ENCODE measurements at regions not wholly inside any gene's neighbourhood (a gene's known extent, or its start where the extent isn't known, plus 50 kb on each side); places are given as distances from the start of the nearest gene placed in this dataset.

GRCh38 chr2:11050565-11050964, 104.7 kb upstream of the SLC66A3 start:
- no peak for DNase-seq

GRCh38 chr2:11051280-11051679, 104.0 kb upstream of the SLC66A3 start:
- no peak for DNase-seq

- no peak for DNase-seq
Observed at GRCh38 chr2:11053546-11053945, 101.7 kb upstream of the SLC66A3 start.

DNA sequence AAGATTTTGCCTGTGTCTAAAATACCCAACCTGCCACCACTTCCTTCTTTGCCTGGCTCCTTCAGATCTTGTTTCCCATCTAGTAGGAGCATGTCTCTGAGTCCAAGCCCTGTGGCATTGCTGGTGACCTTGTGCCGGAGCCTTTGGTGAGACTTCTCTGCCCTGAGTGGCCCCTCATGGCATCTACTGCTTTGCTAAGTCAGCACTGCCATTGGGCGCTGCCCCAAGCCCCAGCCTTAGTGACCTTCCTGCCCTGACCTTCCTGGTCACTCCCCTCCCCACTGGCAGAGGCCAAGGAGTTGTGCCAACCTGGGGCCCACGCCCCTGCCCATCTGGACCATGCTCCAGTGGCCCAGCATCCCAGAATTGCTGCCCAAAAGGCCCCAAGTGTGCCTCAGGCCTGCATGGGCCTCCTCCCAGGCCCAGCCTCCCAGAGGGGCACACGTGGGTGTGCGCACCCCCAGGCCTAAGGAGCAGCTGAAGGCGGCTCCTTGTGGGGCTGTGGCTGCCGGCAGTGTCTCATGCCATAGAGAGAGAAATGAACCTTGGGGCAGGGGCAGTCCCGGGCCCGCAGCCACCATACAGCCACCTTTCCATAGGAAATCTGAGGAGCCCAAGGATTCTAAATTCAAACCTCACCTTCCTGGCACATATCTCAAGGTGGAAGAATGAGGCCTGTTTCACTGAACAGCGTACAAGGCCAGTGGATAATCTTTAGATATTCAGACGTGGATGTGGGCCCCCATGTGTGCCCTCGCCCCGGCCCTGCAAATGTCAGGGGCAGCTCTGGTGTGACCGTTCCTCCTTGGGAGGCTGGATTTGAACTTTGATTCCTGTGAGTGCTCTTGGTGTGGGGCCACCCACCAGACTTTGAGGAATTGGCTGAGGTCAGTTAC, 100.2 kb upstream of the SLC66A3 start:
- DNase-seq = no peak

DNA sequence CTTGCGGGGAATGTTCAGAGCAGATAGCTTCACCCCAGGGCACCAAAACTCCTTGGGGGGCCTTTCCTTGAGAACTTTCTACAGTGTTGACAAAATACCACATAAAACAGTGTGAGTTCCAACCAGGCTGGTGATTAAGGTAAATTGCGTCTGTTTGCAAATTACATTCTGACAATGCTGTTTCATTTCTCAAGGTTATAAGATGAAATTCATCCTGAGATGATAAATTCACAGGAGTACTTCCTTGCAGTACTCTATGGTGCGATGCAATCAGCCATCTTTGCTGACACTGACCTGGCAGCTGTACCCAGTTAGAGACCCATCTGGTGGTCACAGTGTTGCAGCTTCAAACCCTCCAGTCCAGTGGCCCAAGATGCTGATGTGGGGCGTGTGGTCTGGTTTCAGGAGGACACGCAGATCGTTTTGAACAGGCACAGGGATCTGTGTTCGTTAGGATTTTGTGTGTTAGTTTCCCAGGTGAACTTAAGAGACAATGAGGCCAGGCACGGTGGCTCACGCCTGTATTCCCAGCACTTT, 99.5 kb upstream of the SLC66A3 start:
- no peak for DNase-seq

DNA sequence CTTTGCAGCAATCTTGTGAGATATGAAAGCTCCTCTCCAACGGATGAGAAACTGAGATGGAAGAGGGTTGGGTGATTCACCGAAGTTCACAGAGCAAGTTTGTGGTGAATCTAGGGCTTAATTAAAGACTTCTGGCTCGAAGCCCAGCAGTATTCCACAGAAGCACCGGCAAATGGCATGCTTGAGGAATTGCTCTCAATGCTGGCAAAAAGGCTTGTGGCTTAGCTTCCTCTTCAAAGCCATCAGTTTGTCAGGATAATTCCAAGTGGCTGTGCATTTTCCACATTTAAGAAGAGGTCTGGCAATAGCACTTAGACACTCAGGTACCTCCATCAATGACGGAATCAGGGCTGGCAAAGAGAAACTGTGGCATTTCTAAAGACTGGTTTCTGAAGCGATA, 98.7 kb upstream of the SLC66A3 start:
- peak; percentile 76 for DNase-seq

DNA sequence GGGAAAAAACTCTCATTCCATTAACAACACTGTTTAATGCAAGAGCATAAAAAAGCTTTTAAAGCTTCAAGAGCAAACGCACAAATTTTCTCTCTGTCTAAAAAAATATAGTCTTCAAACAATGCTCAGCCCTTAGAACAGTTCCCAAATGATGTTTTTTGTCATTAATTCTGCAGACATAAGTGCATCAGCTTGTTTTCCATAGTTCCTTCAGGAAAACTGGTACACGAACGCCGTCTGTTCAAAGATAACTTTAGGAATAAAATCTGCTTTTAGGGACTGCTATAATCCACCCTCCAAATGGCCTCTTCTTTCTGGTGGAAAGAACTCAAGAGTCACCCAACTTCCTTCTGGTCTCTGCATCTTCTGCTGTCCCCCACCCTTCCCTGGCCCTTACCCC, 98.2 kb upstream of the SLC66A3 start:
- peak; percentile 50 for DNase-seq

GRCh38 chr2:11058129-11058528, 97.1 kb upstream of the SLC66A3 start:
- no peak for DNase-seq

- no peak for DNase-seq
Observed at GRCh38 chr2:11060376-11061169, 94.7 kb upstream of the SLC66A3 start.

GRCh38 chr2:11065833-11066485, 89.3 kb upstream of the SLC66A3 start:
- DNase-seq = no peak

DNA sequence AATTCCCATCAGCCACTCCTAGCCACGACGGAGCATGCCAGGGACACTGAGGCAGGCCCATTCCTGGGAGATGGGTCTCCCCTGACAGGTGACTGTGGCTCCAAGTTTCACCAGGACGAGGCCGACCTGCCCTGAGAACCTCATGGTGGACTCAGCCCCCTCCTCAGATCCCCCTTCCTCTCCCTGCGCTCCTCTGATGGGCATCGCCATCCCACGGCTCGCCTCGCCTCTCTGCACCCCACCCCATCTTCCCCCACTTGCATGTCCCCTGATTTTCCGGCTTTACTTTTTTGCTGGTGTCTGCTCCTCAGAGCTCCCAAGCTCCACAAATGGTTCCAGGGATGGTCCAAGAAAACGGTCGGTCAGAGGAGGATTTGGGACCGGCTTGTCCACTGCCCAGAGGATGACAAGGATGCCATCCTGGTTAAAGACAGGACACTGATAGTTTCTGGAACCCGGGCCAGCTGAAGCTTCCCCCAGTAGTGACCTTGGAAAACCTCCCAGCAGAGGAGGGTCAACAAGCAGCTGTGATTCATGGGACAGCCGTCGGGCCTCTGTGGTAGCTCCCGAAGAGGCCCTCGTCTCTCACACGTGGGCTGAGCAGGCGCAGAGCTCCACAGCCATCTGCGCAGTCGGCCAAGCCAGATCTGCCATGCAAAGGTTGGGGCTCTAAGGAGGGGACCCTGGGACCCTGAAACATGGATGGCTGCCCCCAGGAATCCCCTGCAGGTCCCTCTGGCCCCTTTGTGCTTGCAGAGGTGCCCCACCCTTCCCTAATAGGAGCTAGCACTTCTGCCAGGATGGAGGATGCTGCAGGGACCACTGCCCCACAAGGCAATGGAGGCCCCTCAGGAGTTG, 87.8 kb upstream of the SLC66A3 start:
- no peak for DNase-seq

- DNase-seq = no peak
Observed at GRCh38 chr2:11068079-11068741, 87.1 kb upstream of the SLC66A3 start.

DNA sequence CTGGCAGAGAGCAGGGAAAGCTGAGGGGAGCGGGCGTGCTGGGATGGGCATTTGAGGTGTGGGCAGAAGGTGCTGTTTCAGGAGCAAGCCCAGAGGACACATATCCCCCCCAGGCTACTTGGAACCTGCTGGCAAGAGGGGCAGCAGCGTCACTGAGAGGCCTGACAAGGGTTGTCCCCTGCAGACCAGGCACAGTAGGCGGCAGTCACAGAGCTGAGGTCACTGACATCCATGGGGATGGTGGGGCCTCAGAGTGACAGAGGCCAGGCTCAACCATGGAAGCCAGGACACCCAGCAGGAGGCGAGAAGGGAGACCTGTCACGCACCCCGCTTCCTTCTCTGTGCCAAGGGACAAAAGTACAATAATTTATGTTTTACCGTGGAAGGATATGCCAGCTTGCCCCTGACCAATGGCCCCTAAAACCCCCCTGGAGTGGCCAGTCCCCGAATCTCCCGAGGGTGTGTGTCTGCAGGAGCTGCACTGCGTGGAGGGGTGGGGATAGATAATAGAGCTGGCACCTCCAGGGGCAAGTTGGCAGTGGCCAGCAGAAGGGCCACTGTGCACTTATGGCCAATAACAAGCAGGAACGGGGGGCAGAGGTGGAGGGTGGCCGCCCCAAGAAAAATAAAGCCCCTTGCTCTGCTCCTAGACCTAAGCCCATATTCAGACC, 86.3 kb upstream of the SLC66A3 start:
- no peak for DNase-seq

GRCh38 chr2:11069566-11070185, 85.6 kb upstream of the SLC66A3 start:
- DNase-seq = no peak

- DNase-seq = no peak
Observed at GRCh38 chr2:11071211-11071610, 84.1 kb upstream of the SLC66A3 start.

- no peak for DNase-seq
Observed at GRCh38 chr2:11071939-11072338, 83.3 kb upstream of the SLC66A3 start.

DNA sequence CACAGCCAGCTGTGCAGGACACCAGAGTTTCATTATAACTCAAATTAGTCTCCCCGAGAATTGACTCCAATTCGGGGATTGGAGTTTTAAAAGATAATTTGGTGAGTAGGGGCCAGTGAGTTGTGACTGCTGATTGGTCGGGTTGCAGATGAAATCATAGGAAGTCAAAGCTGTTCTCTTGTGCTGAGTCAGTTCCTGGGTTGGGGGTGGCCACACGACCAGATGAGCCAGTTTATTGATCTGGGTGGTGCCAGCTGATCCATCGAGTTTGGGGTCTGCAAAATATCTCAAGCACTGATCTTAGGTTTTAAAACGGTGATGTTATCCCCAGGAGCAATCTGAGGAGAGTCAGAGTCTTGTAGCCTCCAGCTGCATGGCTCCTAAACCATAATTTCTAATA, 82.7 kb upstream of the SLC66A3 start:
- DNase-seq = no peak

DNA sequence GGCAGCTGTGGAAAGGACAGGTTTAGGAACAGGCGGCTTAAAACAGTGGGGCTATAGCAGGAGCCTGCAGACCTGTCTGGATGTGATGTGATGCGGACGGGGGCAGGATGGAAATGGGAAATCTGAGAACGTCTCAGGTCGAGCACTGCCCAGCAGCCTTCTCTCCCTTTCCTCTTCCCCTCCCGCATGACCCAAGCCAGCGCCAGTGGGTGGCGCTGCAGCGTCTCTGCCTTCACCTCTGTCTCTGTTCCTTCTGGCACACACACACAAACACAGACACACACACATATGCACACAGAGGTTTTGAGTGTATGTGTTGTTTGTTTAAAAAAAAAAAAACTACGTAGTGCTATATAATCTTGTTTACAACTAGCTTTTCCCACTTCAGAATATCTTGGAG, 82.0 kb upstream of the SLC66A3 start:
- no peak for DNase-seq

- no peak for DNase-seq
Observed at GRCh38 chr2:11073776-11074175, 81.5 kb upstream of the SLC66A3 start.

DNA sequence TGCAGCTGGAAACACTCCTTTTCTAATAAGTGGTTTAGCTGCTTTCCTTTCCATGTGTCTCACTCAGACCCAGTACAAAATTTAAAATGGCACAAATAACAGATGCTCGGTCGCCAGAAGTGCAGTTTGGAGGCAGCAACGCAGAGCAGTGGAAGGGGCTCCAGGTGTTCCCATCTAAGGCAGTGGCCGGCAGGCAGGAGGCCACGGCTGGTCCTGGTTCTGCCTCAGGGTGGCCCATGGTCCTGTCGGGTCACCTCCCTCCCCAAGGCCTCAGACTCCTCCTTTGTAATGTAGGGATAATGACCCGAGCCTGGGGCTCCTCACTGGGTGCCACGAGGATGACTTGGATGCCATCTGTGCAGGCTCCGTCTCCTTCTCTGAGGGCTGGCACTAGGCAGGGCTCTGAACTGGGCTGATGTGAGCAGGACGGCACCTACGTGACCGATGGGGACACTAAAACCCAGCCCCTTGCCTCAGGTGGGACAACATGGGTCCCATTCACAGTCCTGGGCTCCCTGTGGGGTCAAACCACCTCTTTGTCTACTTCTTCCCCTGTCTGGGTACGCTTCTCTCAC, 80.9 kb upstream of the SLC66A3 start:
- no peak for DNase-seq
